NT2/D1 (cell line): ENCODE measurements at regions not wholly inside any gene's neighbourhood (a gene's known extent, or its start where the extent isn't known, plus 50 kb on each side); places are given as distances from the start of the nearest gene placed in this dataset.

Experiments
- DNase-seq: peaks from one replicate; pipeline ENCODE4 v3.0.0-alpha.2; 2011; ENCODE audit warnings: low read depth, low spot score
- H3K27me3 ChIP-seq: 2 replicates; pipeline ENCODE4 v1.6.0; 2011; ENCODE audit warnings: mild to moderate bottlenecking; ENCODE audit not compliant: insufficient read length, insufficient read depth
- H3K36me3 ChIP-seq: 2 replicates; pipeline ENCODE4 v1.6.1; 2011; ENCODE audit warnings: mild to moderate bottlenecking, low read length, mixed read lengths; ENCODE audit not compliant: insufficient read depth, insufficient read length
- H3K4me1 ChIP-seq: 2 replicates; pipeline ENCODE4 v1.5.1; 2011; ENCODE audit not compliant: insufficient read depth, insufficient read length
- H3K4me3 ChIP-seq: 2 replicates; pipeline ENCODE4 v1.5.1; 2011; ENCODE audit warnings: low read depth; ENCODE audit not compliant: insufficient read length
- H3K9ac ChIP-seq: 2 replicates; pipeline ENCODE4 v1.6.0; 2011; ENCODE audit warnings: low read depth; ENCODE audit not compliant: insufficient read length
- H3K9me3 ChIP-seq: 2 replicates; pipeline ENCODE4 v1.5.1; 2011; ENCODE audit warnings: mild to moderate bottlenecking, low read length; ENCODE audit not compliant: insufficient read depth
- SUZ12 ChIP-seq: IDR thresholded peaks from 2 replicates; pipeline ENCODE4 v1.6.1; 2011; ENCODE audit not compliant: insufficient read length, insufficient read depth; ENCODE audit errors: extremely low read depth
- YY1 ChIP-seq: IDR thresholded peaks from 2 replicates; pipeline ENCODE4 v1.6.1; 2011; ENCODE audit not compliant: insufficient read length, insufficient read depth
- ZNF274 ChIP-seq: IDR thresholded peaks from 2 replicates; pipeline ENCODE4 v1.6.1; 2011; ENCODE audit warnings: mild to moderate bottlenecking, low read depth, low read length

- DNase-seq = no peak
- no peak for TF ChIP-seq ZNF274
- no peak for TF ChIP-seq YY1
Observed at GRCh38 chr7:84614821-84615501, 420.4 kb upstream of the SEMA3A start.

DNA sequence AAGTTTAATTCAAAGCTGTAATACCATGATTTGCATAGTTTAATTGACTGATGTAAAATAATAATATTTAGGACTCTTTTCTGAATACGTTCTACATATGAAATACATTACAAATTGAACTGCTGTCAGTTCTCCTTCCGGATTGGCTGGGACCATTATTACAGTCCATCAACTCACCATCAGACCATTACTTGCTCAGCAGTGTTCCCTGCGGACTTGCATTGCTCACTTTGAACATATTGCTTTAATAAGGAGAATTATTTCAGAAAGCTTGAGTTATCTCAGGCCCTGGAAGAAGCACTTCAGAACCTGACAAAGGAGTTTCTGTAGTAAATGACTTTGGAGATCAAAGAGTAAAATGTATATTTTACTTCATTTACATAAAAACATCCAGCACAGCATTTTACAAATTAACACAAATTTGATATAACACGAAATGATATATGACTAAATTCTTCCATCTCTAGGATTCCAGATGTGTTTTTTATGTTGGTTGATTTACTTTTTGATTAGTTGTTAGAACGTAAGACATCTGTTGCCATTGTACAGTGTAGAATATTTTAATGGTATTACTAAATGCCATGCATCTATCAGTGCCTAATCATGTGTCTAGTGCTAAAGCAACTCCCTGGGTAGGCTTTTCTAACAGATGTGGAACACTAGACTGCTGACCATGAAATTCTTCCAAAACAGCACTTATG, 418.5 kb upstream of the SEMA3A start:
- no peak overlapping the region for H3K4me3 ChIP-seq

More at GRCh38 chr7:84614821-84615501, 420.4 kb upstream of the SEMA3A start:
- no peaks in the 10 kb centered on the region for H3K36me3 ChIP-seq
- H3K4me1 ChIP-seq = no peaks in the 10 kb centered on the region
- no peaks in the 10 kb centered on the region for H3K9me3 ChIP-seq
- no peaks in the 10 kb centered on the region for H3K27me3 ChIP-seq
- no peak overlapping the region for H3K9ac ChIP-seq
- H3K4me3 ChIP-seq = no peak overlapping the region

GRCh38 chr7:84611391-84611790, 416.8 kb upstream of the SEMA3A start:
- H3K4me3 ChIP-seq = no peak overlapping the region
- no peaks in the 10 kb centered on the region for H3K9me3 ChIP-seq
- TF ChIP-seq SUZ12 (no peak), YY1 (no peak), ZNF274 (no peak)
- H3K36me3 ChIP-seq = no peaks in the 10 kb centered on the region
- no peaks in the 10 kb centered on the region for H3K4me1 ChIP-seq
- no peak overlapping the region for H3K9ac ChIP-seq
- DNase-seq = no peak
- H3K27me3 ChIP-seq = no peaks in the 10 kb centered on the region

More for the DNA sequence above, 418.5 kb upstream of the SEMA3A start:
- Histone ChIP-seq H3K9ac (no peak overlapping the region), H3K9me3 (no peaks in the 10 kb centered on the region), H3K27me3 (no peaks in the 10 kb centered on the region), H3K36me3 (no peaks in the 10 kb centered on the region), H3K4me1 (no peaks in the 10 kb centered on the region)
- DNase-seq = no peak
- TF ChIP-seq SUZ12 (no peak), ZNF274 (no peak), YY1 (no peak)

- H3K9ac ChIP-seq = no peak overlapping the region
- H3K36me3 ChIP-seq = no peaks in the 10 kb centered on the region
- no peaks in the 10 kb centered on the region for H3K27me3 ChIP-seq
- H3K4me3 ChIP-seq = no peak overlapping the region
- no peaks in the 10 kb centered on the region for H3K4me1 ChIP-seq
- DNase-seq = no peak
- TF ChIP-seq ZNF274 (no peak), YY1 (no peak), SUZ12 (no peak)
- H3K9me3 ChIP-seq = no peaks in the 10 kb centered on the region
Observed at GRCh38 chr7:84610390-84610789, 415.8 kb upstream of the SEMA3A start.

DNA sequence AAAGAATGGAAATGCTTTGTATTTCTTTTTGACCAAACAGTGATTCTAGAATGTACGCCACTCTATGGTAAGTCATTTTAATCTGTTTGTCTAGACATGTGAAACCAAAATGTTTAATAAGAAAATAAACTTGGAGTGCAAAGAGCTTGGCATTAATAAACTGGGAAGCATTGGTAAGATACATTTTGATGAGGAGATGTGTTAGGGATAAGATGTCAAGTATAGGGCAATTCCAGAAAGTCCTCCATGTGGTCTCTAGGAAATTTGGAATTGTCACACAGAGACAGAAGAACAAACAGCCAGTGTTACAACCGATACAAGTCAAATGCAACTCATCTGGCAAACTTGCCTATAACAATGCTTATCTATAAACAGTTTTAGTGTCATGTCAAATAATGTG, 410.7 kb upstream of the SEMA3A start:
- TF ChIP-seq YY1 = no peak
- no peak for TF ChIP-seq SUZ12
- TF ChIP-seq ZNF274 = no peak
- DNase-seq = no peak
- no peaks in the 10 kb centered on the region for H3K9me3 ChIP-seq
- H3K27me3 ChIP-seq = no peaks in the 10 kb centered on the region
- no peak overlapping the region for H3K9ac ChIP-seq
- H3K36me3 ChIP-seq = no peaks in the 10 kb centered on the region
- H3K4me1 ChIP-seq = no peaks in the 10 kb centered on the region
- no peak overlapping the region for H3K4me3 ChIP-seq

- no peaks in the 10 kb centered on the region for H3K9me3 ChIP-seq
- no peak overlapping the region for H3K9ac ChIP-seq
- no peaks in the 10 kb centered on the region for H3K36me3 ChIP-seq
- no peak for TF ChIP-seq SUZ12
- TF ChIP-seq ZNF274 = no peak
- TF ChIP-seq YY1 = no peak
- H3K4me3 ChIP-seq = no peak overlapping the region
- H3K4me1 ChIP-seq = no peaks in the 10 kb centered on the region
- DNase-seq = no peak
- no peaks in the 10 kb centered on the region for H3K27me3 ChIP-seq
Observed at GRCh38 chr7:84603545-84603944, 409.0 kb upstream of the SEMA3A start.

GRCh38 chr7:84595026-84595425, 400.4 kb upstream of the SEMA3A start:
- no peak for TF ChIP-seq SUZ12
- TF ChIP-seq YY1 = no peak
- TF ChIP-seq ZNF274 = no peak
- no peaks in the 10 kb centered on the region for H3K36me3 ChIP-seq
- no peak overlapping the region for H3K9ac ChIP-seq
- no peak overlapping the region for H3K4me3 ChIP-seq
- no peaks in the 10 kb centered on the region for H3K4me1 ChIP-seq
- H3K9me3 ChIP-seq = no peaks in the 10 kb centered on the region
- no peaks in the 10 kb centered on the region for H3K27me3 ChIP-seq
- no peak for DNase-seq

DNA sequence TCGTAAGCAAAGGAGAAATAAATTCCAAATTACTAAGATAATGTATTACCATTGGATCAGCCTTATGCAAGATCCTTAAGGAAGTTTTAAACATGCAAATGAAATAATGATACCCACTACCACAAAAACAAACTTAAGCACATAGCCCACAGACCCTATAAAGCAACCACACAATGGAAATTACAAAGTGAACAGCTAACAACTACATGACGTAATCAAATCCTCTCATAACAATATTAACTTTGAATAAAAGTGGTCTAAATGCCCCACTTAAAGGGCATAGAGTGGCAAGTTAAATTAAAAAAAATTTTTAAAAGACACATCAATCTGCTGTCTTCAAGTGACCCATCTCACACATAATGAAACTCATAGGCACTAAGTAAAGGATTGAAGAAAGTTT, 397.3 kb upstream of the SEMA3A start:
- H3K27me3 ChIP-seq = no peaks in the 10 kb centered on the region
- H3K4me3 ChIP-seq = no peak overlapping the region
- no peak for TF ChIP-seq ZNF274
- TF ChIP-seq YY1 = no peak
- TF ChIP-seq SUZ12 = no peak
- H3K36me3 ChIP-seq = no peaks in the 10 kb centered on the region
- no peaks in the 10 kb centered on the region for H3K9me3 ChIP-seq
- no peak for DNase-seq
- H3K9ac ChIP-seq = no peak overlapping the region
- H3K4me1 ChIP-seq = no peaks in the 10 kb centered on the region
